A673 (cell line): ENCODE measurements at regions not wholly inside any gene's neighbourhood (a gene's known extent, or its start where the extent isn't known, plus 50 kb on each side); places are given as distances from the start of the nearest gene placed in this dataset.

Experiments used
- BruUV-seq: library from RNA; stranded (reverse); fragments of 400-500 nt; replicated peaks from 2 replicates; lab custom pipeline; 2021; lab: Mats Ljungman, UMichigan
- CTCF ChIA-PET: fragments of 300-600 bp; sonication (Branson Sonifier 250); formaldehyde crosslinking; loops from one replicate; lab custom pipeline; 2022; ENCODE audit warnings: antibody characterized with exemption; lab: Charles Lee
- POLR2A ChIA-PET: fragments of 300-600 bp; sonication (Branson Sonifier 250); formaldehyde crosslinking; loops from one replicate; lab custom pipeline; 2022; ENCODE audit warnings: antibody characterized with exemption; ENCODE audit not compliant: low non-redundant PET; lab: Charles Lee
- DNase-seq: peaks from one replicate; pipeline ENCODE4 v3.0.0-alpha.2; 2015; ENCODE audit warnings: low spot score
- H3K27ac ChIP-seq: fragments of 200-600 bp; sonication (generic); 2 replicates; pipeline ENCODE4 v1.5.1; 2016; ENCODE audit warnings: mixed run types, low read depth, mild to moderate bottlenecking, mixed read lengths, antibody characterized with exemption, low read length; ENCODE audit not compliant: poor library complexity, severe bottlenecking
- H3K27me3 ChIP-seq: fragments of 200-600 bp; sonication (generic); replicated peaks from 2 replicates; pipeline ENCODE4 v1.6.1; 2017; ENCODE audit warnings: mixed run types, low read depth, mild to moderate bottlenecking, mixed read lengths, antibody characterized with exemption, low read length; ENCODE audit not compliant: insufficient read depth, poor library complexity
- H3K36me3 ChIP-seq: fragments of 200-600 bp; sonication (generic); 2 replicates; pipeline ENCODE4 v1.6.1; 2016; ENCODE audit warnings: mixed run types, mild to moderate bottlenecking, mixed read lengths, antibody characterized with exemption, low read length; ENCODE audit not compliant: insufficient read depth, poor library complexity, severe bottlenecking
- H3K4me1 ChIP-seq: fragments of 200-600 bp; sonication (generic); 2 replicates; pipeline ENCODE4 v1.6.1; 2017; ENCODE audit warnings: mixed run types, mild to moderate bottlenecking, mixed read lengths, antibody characterized with exemption, low read length; ENCODE audit not compliant: insufficient read depth, poor library complexity, severe bottlenecking
- H3K4me3 ChIP-seq: fragments of 200-600 bp; sonication (generic); 2 replicates; pipeline ENCODE4 v1.5.1; 2016; ENCODE audit warnings: low read depth, mixed run types, mild to moderate bottlenecking, mixed read lengths, low read length; ENCODE audit not compliant: poor library complexity, severe bottlenecking
- H3K9me3 ChIP-seq: fragments of 200-600 bp; sonication (generic); 2 replicates; pipeline ENCODE4 v1.6.1; 2016; ENCODE audit warnings: mixed run types, low read depth, mild to moderate bottlenecking, mixed read lengths, antibody characterized with exemption, low read length; ENCODE audit not compliant: poor library complexity, severe bottlenecking
- CTCF ChIP-seq: fragments of 300-800, 200-600 bp; sonication (generic); conservative IDR thresholded peaks from 2 replicates; pipeline ENCODE4 v1.5.1; 2017; ENCODE audit warnings: low read depth, mild to moderate bottlenecking, antibody characterized with exemption, low read length, moderate library complexity, mixed read lengths
- EZH2 ChIP-seq: fragments of 200-600 bp; sonication (generic); IDR thresholded peaks from 2 replicates; pipeline ENCODE4 v1.6.1; 2017; ENCODE audit warnings: borderline replicate concordance, low read depth, mild to moderate bottlenecking, mixed read lengths, antibody characterized with exemption, low read length; ENCODE audit not compliant: poor library complexity, severe bottlenecking
- intact Hi-C: fragments of 100-400 bp; cut with micrococcal nuclease; formaldehyde crosslinking; loops from one replicate; pipeline ENCODE4 v1.10.0; 2022; ENCODE audit not compliant: unreplicated experiment

GRCh38 chr7:118104812-118105441 lies 79.0 kb upstream of the LSM8 start:
- peak; percentile 68 for DNase-seq
- Histone ChIP-seq H3K9me3 (peaks cover 3% of the 10 kb centered on the region), H3K4me1 (peaks cover 21% of the 10 kb centered on the region), H3K36me3 (no peaks in the 10 kb centered on the region), H3K27ac (no peak overlapping the region), H3K27me3 (no peaks in the 10 kb centered on the region), H3K4me3 (no peak overlapping the region)
- TF ChIP-seq CTCF: peak; percentile 79
- no peak for TF ChIP-seq EZH2
- intact Hi-C loops: loop anchor here (2.0 to 5.0 kb wide), 3 partner anchors 133 to 354 kb away; no protein-coding TSS in a partner anchor
- ChIA-PET POLR2A (no interaction called here), CTCF (interaction anchor here (1.0 kb wide), 1 partner anchor 354 kb away, joined by 3 read pairs; no protein-coding TSS in a partner anchor)
- BruUV-seq: no TSS peak

- Histone ChIP-seq H3K27ac (no peak overlapping the region), H3K36me3 (no peaks in the 10 kb centered on the region), H3K4me1 (peaks cover 18% of the 10 kb centered on the region), H3K27me3 (no peaks in the 10 kb centered on the region), H3K4me3 (no peak overlapping the region), H3K9me3 (no peaks in the 10 kb centered on the region)
- TF ChIP-seq CTCF: no peak
- TF ChIP-seq EZH2: no peak
- intact Hi-C loops: loop anchor here (5.0 kb wide), 2 partner anchors 137 to 232 kb away; no protein-coding TSS in a partner anchor
- POLR2A ChIA-PET: no interaction called here
- BruUV-seq: no TSS peak
- CTCF ChIA-PET: interaction anchor here (0.7 kb wide), 1 partner anchor 111 kb away, joined by 7 read pairs; no protein-coding TSS in a partner anchor
- no peak for DNase-seq
Observed at GRCh38 chr7:118109607-118110006, 74.4 kb upstream of the LSM8 start.

- DNase-seq: peak; percentile 3
- H3K27me3 ChIP-seq: no peaks in the 10 kb centered on the region
- H3K36me3 ChIP-seq: no peaks in the 10 kb centered on the region
- no peak overlapping the region for H3K27ac ChIP-seq
- H3K9me3 ChIP-seq: no peaks in the 10 kb centered on the region
- TF ChIP-seq CTCF: no peak
- TF ChIP-seq EZH2: no peak
- no TSS peak for BruUV-seq
- intact Hi-C loops: no loop called here
- POLR2A ChIA-PET: no interaction called here
- H3K4me3 ChIP-seq: no peak overlapping the region
- H3K4me1 ChIP-seq: peaks cover 11% of the 10 kb centered on the region
- CTCF ChIA-PET: interaction anchor here (0.6 to 0.7 kb wide), 2 partner anchors 112 to 237 kb away, joined by 6 to 7 read pairs; partner anchors contain the start of gene CTTNBP2
Observed at GRCh38 chr7:118110178-118110925, 73.6 kb upstream of the LSM8 start.
